ENCODE measurements at regions not wholly inside any gene's neighbourhood (a gene's known extent, or its start where the extent isn't known, plus 50 kb on each side); places are given as distances from the start of the nearest gene placed in this dataset.

DNA sequence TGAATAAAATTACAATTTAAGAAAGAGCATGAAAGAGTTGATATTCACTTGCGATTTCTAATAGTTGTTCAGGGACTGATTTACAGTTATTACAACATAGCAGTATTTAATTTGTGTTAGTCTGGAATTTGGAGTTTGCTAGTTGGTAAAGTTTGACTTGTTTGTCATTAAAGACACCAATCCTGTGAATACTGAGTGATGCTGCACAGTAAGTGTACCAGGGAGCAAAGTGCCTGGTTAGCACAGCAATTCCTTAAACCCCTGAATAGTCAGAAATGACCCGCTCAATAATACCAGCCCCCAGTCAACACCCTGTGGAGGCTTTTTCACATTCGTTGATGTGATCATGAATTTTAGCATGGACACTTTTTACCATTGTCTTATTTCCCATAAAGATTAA, 122.2 kb upstream of the GC start (continued):
- TF ChIP-seq, protein P1, sequence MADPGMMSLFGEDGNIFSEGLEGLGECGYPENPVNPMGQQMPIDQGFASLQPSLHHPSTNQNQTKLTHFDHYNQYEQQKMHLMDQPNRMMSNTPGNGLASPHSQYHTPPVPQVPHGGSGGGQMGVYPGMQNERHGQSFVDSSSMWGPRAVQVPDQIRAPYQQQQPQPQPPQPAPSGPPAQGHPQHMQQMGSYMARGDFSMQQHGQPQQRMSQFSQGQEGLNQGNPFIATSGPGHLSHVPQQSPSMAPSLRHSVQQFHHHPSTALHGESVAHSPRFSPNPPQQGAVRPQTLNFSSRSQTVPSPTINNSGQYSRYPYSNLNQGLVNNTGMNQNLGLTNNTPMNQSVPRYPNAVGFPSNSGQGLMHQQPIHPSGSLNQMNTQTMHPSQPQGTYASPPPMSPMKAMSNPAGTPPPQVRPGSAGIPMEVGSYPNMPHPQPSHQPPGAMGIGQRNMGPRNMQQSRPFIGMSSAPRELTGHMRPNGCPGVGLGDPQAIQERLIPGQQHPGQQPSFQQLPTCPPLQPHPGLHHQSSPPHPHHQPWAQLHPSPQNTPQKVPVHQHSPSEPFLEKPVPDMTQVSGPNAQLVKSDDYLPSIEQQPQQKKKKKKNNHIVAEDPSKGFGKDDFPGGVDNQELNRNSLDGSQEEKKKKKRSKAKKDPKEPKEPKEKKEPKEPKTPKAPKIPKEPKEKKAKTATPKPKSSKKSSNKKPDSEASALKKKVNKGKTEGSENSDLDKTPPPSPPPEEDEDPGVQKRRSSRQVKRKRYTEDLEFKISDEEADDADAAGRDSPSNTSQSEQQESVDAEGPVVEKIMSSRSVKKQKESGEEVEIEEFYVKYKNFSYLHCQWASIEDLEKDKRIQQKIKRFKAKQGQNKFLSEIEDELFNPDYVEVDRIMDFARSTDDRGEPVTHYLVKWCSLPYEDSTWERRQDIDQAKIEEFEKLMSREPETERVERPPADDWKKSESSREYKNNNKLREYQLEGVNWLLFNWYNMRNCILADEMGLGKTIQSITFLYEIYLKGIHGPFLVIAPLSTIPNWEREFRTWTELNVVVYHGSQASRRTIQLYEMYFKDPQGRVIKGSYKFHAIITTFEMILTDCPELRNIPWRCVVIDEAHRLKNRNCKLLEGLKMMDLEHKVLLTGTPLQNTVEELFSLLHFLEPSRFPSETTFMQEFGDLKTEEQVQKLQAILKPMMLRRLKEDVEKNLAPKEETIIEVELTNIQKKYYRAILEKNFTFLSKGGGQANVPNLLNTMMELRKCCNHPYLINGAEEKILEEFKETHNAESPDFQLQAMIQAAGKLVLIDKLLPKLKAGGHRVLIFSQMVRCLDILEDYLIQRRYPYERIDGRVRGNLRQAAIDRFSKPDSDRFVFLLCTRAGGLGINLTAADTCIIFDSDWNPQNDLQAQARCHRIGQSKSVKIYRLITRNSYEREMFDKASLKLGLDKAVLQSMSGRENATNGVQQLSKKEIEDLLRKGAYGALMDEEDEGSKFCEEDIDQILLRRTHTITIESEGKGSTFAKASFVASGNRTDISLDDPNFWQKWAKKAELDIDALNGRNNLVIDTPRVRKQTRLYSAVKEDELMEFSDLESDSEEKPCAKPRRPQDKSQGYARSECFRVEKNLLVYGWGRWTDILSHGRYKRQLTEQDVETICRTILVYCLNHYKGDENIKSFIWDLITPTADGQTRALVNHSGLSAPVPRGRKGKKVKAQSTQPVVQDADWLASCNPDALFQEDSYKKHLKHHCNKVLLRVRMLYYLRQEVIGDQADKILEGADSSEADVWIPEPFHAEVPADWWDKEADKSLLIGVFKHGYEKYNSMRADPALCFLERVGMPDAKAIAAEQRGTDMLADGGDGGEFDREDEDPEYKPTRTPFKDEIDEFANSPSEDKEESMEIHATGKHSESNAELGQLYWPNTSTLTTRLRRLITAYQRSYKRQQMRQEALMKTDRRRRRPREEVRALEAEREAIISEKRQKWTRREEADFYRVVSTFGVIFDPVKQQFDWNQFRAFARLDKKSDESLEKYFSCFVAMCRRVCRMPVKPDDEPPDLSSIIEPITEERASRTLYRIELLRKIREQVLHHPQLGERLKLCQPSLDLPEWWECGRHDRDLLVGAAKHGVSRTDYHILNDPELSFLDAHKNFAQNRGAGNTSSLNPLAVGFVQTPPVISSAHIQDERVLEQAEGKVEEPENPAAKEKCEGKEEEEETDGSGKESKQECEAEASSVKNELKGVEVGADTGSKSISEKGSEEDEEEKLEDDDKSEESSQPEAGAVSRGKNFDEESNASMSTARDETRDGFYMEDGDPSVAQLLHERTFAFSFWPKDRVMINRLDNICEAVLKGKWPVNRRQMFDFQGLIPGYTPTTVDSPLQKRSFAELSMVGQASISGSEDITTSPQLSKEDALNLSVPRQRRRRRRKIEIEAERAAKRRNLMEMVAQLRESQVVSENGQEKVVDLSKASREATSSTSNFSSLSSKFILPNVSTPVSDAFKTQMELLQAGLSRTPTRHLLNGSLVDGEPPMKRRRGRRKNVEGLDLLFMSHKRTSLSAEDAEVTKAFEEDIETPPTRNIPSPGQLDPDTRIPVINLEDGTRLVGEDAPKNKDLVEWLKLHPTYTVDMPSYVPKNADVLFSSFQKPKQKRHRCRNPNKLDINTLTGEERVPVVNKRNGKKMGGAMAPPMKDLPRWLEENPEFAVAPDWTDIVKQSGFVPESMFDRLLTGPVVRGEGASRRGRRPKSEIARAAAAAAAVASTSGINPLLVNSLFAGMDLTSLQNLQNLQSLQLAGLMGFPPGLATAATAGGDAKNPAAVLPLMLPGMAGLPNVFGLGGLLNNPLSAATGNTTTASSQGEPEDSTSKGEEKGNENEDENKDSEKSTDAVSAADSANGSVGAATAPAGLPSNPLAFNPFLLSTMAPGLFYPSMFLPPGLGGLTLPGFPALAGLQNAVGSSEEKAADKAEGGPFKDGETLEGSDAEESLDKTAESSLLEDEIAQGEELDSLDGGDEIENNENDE (IDR thresholded peaks at IDR 0.05; ENCODE audit: insufficient replicate concordance, low read length) = no peak
- TF ChIP-seq SP2 (IDR thresholded peaks at IDR 0.05; ENCODE audit: low read length) = no peak
- TF ChIP-seq BRCA1 (IDR thresholded peaks at IDR 0.05; ENCODE audit: low read depth, low read length) = no peak
